Sigmoid colon (tissue), 4 donors: ENCODE measurements at regions not wholly inside any gene's neighbourhood (a gene's known extent, or its start where the extent isn't known, plus 50 kb on each side); places are given as distances from the start of the nearest gene placed in this dataset.

Experiments used
- EP300 ChIP-seq, 4 donors: sonication (generic); formaldehyde crosslinking; IDR thresholded peaks; one replicate each; pipeline ENCODE4 v1.6.1; 2017; ENCODE audit warnings: antibody characterized with exemption in 4 of 4
- POLR2A ChIP-seq, 2 donors: fragments of 450-650 bp; IDR thresholded peaks; one replicate each; pipeline ENCODE4 v1.6.1; 2016; ENCODE audit warnings: antibody characterized with exemption in 2 of 2, mild to moderate bottlenecking in 2 of 2, moderate library complexity in 2 of 2
- POLR2AphosphoS5 ChIP-seq, 4 donors: sonication (generic); formaldehyde crosslinking; IDR thresholded peaks; one replicate each; pipeline ENCODE4 v1.6.1; 2017; ENCODE audit warnings: antibody characterized with exemption in 4 of 4
- TF ChIP-seq, protein P1 (sequence below), 4 experiments: fragments of 450-650 bp in 3 of 4; fragments of 200-600 bp in 1 of 4; IDR thresholded peaks; one replicate each; pipeline ENCODE4 v1.5.1; 2016 to 2019; ENCODE audit warnings: antibody characterized with exemption in 4 of 4, mild to moderate bottlenecking in 3 of 4, moderate library complexity in 2 of 4

DNA sequence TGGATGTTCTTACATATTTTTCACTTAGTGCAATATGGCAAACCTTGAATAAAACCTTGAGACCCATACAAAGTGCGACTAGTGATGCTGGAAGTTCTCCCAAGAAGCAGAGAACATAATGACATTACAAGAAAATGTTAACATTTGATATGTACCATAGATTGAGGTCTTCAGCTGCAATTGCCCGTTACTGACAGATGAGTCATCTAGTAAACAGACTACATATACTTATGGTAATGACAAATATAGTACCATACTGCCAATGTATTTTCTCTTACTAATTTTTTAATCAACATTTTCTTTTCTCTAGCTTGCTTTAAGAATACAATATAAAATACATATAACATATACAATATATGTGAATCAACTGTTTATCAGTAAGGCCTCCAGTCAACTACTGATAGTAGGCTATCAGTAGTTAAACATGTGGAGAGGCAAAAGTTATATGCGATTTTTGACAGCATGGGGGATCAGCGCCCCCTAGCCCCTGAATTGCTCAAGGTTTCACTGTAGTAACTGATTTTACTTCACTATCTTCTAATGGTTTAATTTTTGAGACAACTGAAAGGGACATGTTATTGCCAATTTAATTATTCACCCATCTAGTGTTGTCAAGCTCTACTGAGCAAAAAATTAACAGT, 166.7 kb upstream of the ADGRB3 start:
- TF ChIP-seq, protein P1, sequence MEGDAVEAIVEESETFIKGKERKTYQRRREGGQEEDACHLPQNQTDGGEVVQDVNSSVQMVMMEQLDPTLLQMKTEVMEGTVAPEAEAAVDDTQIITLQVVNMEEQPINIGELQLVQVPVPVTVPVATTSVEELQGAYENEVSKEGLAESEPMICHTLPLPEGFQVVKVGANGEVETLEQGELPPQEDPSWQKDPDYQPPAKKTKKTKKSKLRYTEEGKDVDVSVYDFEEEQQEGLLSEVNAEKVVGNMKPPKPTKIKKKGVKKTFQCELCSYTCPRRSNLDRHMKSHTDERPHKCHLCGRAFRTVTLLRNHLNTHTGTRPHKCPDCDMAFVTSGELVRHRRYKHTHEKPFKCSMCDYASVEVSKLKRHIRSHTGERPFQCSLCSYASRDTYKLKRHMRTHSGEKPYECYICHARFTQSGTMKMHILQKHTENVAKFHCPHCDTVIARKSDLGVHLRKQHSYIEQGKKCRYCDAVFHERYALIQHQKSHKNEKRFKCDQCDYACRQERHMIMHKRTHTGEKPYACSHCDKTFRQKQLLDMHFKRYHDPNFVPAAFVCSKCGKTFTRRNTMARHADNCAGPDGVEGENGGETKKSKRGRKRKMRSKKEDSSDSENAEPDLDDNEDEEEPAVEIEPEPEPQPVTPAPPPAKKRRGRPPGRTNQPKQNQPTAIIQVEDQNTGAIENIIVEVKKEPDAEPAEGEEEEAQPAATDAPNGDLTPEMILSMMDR (IDR thresholded peaks at IDR 0.05), result no peak
- no peak for TF ChIP-seq EP300 (IDR thresholded peaks at IDR 0.05)
- TF ChIP-seq POLR2A (IDR thresholded peaks at IDR 0.05), result no peak
- TF ChIP-seq POLR2AphosphoS5 (IDR thresholded peaks at IDR 0.05), result no peak
